Iris pigment epithelial cell (primary cell): ENCODE measurements at regions not wholly inside any gene's neighbourhood (a gene's known extent, or its start where the extent isn't known, plus 50 kb on each side); places are given as distances from the start of the nearest gene placed in this dataset.

Experiments
- DNase-seq: peaks from one replicate; pipeline ENCODE4 v3.0.0-alpha.2; 2011; ENCODE audit warnings: low read depth

DNA sequence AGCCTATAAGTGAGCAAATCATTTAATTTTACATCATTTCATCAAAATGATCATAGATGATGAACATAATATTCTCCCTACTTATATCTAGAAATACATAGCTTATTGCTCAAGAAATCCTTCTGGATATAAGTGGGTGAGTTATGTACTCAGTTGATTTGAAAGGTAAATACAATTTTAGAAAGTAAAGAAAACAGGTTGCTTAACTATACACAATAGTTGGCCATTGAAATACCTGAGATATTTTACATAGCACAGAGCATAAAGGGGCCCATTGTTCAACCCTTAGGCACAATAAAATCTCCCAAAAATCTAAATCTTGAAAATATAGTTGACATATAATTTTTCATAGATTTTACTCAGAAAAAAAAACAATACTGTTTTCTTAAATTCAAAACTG, 782.0 kb upstream of the KLHL1 start:
- no peak for DNase-seq

DNA sequence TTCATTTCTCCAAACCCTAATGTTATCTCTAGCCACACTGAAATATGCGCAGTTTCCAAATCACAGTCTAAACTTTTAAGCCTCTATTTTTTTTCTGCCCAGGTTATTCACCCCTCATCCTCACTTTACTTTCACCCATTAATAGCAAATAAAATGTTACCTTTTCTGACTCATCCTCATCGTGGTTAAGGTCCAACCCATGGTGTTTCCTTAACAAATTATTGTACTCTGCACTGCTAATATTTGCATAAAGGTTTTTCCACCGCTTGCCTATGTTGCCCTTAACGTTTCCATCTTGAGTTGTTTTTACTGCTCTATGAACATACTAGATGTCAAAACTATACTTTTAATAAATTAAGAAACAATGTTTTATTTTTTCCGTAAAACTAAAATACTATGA, 780.9 kb upstream of the KLHL1 start:
- no peak for DNase-seq

DNA sequence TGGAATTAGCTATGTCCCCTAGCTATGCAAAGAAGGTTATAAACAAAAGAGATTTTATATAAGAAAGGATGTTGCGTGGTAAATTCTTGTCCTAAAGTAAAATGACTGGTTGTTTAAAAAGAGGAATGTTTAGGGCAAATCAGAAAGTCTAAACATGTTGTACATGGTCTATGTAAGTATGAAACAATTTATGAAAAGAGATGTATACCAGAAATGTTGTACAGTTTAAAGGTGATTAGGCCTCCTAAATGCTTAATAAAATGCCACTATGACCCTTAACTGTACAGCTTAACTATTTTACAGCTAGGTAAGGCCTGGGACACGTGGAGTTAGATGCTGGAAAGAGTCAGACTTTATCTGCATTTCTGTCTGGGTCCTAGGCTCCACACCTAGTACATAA, 775.9 kb upstream of the KLHL1 start:
- DNase-seq, result no peak

DNA sequence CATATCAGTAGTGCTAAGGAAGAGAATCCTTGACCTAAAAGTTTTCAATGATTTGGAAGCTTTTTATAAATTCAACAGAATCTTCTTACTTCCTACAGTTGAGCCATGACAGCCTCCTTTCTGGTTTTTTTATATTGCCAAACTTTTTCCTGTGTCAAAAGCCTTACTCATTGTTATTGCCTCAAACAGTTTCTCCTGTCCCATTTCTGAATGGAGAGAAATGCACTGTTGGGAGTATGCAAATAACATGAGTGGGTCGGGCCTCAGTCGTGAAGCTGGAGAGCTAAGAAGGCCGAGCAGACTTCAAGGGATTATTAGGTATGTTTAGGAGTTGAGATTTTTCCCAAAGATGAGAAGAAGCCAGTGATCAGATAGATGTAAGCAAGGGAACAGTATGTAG, 766.4 kb upstream of the KLHL1 start:
- no peak for DNase-seq

DNA sequence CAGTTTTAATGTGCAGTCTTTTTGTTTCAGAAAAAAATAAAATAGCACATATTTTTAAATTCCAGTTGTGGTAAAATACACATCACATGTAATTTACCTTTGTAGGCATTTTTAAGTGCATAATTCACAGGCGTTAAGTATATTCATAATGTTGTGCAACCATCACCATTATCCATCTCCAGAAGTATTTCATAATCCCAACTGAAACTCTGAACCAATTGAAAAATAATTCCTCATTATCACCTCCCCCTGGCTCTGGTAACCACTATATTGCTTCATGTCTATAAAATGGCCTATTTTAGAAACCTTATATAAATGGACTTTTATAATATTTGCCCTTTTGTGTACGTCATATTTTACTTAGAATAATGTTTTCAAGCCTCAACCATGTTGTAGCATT, 756.5 kb upstream of the KLHL1 start:
- DNase-seq, result no peak

DNA sequence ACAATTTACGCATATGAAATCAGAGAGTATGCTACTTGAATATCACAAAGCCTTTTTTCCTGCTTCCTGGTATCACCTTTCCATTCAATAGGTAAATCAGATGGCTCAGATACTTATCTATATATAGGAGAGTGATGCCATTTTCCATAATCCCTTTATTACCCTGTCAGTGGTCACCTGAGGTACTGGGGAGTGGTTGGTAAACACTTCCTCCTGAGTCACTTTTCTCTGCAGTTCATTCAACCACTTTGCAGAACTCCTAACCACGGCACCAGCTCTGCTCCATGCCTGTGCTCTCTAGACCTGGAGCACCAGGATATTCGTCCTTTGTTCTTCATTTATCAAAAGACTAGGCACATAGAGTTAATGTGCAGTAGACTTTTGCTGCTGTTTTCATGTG, 748.5 kb upstream of the KLHL1 start:
- no peak for DNase-seq

DNA sequence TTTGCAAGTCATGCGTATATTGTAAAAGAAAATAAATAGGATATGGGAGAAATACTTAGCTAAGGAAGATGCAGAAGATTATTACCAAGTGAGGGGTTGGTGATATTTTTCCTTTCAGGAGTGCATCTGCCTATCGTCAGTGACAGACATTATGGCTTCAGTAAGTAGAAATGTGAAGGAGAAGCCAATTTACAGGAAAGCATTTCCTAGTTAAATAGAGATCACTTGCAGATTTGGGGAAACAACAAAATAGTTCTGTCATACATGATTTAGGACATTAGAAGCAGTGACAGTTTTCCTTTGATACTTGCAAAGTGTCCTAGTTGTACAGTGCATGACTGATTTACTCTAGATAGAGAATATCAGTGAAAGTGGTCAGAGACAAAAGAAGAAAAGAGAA, 747.8 kb upstream of the KLHL1 start:
- DNase-seq, result no peak

DNA sequence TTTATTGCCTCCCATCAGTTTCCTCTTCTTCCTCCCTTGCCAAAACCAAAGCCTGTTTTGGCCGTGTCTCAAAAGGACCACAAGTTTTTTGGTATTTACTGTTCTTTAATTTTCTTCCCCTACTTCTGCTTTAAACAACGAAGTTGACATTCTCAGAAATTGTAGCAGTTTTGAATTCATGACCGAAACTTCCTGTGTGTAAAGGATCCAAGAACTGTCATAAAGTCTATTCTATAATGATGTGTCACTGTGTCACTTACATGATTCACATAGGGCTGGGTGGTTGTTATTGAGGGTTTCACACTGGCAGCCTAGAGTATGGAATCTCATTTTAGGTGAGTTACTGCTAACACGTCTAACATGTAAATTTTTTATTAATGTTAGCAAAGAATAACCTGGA, 741.0 kb upstream of the KLHL1 start:
- no peak for DNase-seq

DNA sequence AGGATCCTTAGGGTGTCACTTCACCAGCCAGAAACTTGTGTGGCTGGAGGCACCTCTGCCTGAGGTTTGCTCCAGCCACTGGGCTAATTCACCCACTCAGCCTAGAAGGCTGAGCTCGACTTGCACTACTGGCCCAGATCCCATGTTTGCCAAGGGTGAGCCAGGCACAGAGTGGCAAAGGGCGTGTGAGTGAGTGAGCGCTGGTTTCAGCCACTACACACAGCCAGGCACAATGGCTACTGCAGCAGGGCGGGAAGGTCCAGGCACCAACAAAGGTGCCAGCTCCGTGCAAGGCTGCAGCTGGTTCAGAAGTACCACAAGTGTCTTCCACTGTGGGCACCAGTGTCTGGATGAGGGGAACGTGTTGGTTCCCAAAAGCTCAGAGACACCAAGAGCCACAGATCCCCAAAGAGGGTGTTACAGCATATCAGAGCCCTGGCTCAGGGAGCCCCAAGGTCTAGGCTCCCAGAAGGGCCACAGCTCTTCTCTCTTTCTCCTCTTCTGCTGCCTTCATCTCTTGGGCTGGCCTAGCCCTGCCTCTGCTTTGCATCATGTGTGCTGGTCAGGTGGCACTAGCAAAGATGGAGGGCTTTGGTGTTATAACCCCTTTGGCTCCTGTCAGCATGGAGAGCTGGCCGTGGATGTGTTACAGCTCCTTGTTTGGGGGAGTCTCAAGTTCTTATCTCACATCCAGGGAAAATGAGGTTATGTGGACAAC, 736.3 kb upstream of the KLHL1 start:
- no peak for DNase-seq

DNA sequence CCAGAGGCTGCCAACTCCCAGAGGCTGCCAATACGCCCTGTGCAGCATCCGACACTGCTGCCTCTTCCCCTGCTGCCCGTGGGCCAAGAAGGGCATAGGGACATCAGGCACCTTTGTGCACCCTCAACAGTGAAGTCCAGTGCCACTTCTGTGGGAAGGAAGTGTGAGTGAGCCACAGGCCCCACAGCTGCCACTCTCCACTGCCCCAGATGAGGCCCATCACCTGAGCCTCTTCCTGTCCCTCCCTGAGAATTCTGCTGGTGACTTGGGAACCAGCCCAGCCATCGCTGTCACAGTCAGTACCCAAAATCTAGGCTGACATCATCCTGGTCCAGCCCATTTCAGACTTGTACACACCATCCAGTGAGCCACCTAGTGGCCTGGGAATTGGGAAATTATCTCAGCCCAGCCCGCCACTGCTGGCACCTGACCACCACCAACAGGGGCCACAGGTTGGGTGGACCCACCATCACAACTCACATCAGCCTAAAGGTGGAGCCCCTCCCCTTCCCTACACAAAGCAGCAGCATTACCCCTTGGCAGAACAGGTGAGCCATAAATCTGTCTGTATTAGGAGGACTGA, 733.9 kb upstream of the KLHL1 start:
- DNase-seq, result no peak

DNA sequence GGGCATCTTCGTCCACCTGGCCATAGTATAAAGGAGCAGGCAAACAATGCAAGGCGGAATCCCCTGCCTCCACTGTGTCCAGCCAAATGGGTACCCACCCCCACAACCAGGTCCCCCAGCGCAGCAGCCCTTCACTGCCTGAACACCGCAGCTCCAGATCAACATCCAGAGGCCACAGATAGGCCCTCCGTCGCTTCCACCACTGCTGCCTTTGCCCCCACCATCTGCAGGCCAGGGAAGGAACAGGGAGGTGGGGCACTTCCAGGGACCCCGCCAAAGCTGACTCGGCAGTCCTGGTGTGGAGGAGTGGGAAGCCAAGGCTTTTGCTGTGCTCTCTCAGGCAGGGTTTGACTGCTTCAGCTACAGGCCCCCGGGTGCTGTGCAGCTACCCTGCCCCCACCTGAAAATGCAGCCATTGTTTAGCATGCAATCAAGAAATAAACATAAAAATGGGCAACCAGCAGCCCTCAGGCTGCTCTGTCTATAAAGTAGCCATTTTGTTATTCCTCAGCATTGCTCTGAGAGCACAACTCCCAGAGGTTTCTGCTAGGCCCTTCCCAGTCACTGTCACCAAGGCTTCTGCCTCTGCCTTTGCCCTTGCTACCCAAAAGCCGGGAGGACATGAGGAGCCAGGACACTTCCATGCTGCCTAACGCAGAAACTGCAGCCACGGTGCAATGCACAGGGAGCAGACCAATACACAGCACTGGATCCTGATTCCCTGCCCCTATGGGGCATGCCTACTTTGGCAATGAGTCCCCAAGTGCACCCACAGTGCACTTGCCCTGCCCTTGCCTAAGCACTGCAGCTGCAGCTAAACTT, 733.2 kb upstream of the KLHL1 start:
- DNase-seq, result no peak

DNA sequence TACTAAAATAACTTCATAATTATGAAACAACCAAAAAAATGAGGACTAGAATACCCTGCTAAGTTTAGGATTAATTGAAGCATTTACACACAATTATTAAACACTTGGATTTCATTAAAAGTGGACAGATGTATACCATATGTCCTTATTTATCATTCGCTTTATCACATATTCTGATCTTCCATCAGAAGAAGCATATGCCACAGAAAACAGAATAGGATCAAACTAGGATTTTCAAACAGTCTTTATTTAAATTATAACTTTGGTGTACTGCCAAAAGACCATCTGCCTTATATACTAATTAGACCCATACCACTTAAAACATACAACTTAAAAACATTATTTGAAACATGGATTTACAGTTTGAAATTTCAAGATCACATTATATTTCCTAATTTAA, 727.1 kb upstream of the KLHL1 start:
- no peak for DNase-seq

DNA sequence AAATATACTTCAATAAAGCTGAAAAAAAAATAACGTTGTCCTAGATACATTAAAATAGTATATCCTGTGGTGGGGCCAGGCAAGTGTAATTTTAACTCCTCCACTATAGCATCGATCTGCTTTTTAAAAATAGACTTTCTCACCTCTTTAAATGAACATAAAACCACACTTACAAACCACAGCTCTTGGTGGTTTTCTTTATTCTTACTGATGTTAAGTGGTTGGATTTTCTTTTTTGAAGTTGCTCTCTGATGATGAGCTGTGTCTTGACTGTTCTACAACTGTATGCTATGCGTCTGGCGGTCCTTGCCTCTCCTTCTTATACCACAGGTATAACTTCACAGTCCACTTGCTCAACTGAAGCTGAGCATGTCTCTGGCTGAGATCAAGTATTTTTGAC, 721.5 kb upstream of the KLHL1 start:
- no peak for DNase-seq

DNA sequence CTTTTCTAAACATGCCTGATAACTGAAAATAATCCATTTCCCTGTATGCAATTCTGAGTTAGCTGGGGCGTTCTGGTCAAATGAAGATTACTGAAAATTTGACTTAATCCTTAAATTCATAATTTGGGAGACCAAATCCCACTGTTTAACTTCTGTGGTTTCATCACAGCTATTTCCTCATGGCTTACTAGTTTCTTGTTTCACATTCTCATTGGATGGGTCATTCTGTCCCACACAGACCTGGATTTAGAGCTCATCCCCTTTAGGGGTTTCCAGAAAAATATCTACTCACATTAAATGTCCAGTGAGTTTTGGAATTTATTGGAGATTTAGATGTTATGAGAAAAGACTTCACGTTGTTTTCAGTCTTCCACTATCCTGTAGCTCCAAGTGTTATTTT, 709.3 kb upstream of the KLHL1 start:
- peak; percentile 48 for DNase-seq

DNA sequence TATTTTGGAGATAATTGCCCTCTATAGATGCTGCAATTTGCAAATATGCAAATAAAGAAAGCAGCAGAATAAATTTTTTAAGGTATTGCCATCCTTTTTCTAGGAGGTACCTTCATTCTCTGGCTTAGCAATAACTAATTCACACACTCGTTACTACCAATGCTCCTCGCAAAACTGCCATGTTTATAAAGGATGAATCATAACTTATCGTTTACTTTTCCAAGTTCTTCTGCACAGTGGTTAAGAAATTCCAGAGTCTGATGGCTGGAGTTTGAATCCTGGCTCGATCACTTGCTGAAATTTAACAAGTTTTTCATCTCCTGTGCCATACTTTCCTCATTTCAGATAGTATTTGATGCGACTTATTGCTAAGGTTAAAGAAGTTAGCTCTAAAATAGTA, 708.6 kb upstream of the KLHL1 start:
- peak; percentile 40 for DNase-seq

DNA sequence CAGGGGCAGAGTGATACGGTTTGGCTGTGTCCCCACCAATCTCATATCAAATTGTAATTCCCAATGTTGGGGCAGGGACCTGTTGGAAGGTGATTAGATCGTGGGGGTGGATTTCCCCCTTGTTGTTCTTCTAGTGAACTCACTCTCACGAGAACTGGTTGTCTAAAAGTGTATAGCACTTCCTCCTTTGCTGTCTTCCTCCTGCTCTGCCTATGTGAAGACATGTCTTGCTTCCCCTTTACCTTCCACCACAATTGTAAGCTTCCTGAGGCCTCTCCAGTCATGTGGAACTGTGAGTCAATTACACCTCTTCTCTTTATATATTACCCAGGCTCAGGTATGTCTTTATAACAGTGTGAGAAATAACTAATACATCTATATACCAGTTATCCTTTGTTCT, 706.4 kb upstream of the KLHL1 start:
- no peak for DNase-seq

DNA sequence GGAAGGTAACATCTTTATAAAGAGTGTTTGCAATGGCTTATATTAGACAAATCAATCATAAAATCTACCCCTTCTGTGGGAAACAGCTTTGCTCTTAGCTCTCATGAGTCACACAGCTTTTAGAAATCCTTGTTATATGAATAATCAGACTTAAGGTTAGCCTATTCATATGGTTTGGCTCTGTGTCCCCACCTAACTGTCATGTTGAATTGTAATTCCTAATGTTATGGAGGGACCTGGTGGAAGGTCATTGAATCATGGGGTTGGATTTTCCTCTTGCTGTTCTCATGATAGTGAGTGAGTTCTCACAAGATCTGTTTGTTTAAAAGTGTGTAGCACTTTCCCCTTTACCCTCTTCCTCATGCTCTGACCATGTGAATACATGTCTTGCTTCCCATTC, 704.2 kb upstream of the KLHL1 start:
- peak; percentile 79 for DNase-seq

DNA sequence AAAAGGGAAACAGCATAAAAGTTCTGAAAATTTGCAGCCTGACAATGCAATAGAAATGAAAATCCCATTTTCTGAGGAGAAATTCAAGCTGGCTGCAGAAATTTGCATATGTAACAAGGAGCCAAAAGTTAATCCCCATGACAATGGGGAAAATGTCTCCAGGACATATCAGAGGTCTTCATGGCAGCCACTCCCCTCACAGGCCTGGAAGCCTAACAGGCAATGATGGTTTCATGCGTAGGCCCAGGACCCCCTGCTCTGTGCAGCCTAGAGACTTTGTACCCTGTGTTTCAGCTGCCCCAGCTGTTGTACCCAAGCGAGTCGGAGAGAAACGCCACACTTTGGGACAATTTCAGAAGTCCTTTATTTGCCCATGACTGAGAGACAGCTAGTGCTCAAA, 701.3 kb upstream of the KLHL1 start:
- DNase-seq, result no peak

DNA sequence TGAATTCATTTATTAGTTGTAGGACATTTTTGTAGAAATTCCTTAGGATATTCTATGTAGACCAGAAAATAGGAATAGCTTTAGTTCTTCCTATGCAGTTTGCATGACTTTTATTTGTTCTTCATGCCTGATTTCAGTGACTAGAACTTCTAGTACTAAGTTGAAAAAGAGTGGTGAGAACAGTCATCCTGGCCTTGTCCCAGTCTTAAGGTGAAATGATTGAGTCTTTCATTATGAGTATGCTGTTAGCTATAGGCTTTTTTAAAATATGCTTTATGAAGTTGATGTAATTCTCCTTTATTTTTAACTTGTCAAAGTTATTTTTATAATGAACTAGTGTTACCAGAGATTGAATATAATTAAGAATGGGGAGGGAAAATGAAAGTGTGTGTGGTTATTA, 690.1 kb upstream of the KLHL1 start:
- DNase-seq, result no peak

DNA sequence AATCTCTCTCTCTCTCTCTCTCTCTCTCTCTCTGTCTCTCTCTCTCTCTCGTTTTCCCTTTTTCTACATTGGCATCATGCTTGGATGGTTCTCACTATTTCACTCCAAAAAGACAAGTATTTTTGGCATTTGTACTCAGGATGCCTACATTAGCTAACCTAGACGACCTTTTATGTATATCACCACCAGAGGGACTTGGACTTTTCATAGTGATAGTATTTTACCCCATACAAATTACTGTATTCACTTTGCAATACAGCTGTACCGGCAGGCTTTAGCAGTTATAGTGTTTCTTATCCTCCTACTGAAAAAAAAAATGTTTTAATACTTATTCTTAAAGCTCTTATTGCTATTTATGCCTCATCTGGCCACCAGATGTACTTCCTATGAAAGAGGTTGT, 687.2 kb upstream of the KLHL1 start:
- no peak for DNase-seq

DNA sequence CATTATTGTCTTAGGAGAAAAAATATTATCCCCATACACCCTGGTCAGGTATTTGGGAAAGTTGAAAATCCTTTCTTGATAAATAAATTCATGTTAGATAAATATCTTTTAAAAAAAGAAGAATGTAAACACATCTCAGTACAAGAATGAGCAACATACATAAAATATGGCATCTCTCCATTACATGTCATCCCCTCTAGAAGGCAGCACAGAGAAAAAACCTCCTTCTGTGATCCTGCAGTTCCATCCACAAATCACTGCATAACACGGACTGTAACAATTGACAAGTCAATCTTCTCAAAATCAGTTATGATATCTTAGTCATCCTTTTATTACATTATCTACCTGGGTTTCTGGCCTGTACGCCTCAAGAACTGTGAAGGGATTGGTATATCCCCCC, 683.9 kb upstream of the KLHL1 start:
- DNase-seq, result no peak

DNA sequence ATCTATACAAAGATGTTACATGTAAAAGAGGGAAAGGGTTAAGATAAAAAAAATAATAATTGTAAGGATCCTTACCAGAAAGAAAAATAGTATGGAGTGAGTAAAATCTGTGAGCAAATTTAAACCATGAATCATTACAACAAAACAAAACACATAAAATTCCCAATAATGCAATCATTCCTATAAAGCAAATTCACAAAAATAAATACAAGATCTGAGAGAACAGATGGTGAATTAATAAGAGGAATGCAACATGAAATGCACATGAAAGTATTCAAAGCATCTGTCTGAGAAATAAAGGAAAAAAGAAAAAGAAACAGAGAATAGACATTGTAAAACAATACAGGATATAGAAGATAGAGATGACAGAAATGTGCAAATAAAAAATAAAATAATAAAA, 681.5 kb upstream of the KLHL1 start:
- peak; percentile 6 for DNase-seq

DNA sequence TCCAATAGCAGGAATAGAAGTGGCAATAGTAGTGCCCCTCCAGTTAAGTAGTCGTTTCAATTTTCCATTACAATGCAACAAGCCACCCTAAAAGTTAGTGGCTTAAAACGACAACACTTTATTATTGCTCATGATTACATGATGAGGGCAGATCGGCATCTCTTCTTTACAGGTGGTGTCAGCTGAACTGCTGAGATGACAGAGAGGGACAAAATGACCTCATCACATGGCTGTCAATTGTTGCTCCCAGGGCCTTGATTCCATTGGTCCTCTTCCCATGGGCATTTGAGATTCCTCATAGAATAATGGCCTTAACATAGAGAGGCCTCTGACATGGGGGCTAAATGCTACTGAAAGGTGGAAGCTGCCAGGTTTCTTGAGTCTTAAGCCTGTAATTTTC, 679.8 kb upstream of the KLHL1 start:
- no peak for DNase-seq
